HEK293 (cell line): ENCODE measurements at regions not wholly inside any gene's neighbourhood (a gene's known extent, or its start where the extent isn't known, plus 50 kb on each side); places are given as distances from the start of the nearest gene placed in this dataset.

Experiments used
- BCL11B ChIP-seq: fragments of 450-650 bp; formaldehyde crosslinking; IDR thresholded peaks from 2 replicates; pipeline ENCODE4 v1.5.1; 2016; ENCODE audit warnings: low read depth, missing biosample characterization, missing genetic modification characterization
- GLI2 ChIP-seq: fragments of 450-650 bp; formaldehyde crosslinking; IDR thresholded peaks from 2 replicates; pipeline ENCODE4; 2017; ENCODE audit warnings: missing biosample characterization, missing genetic modification characterization, low read depth, borderline replicate concordance
- KLF10 ChIP-seq: fragments of 450-650 bp; IDR thresholded peaks from 2 replicates; pipeline ENCODE4 v1.5.1; 2018; ENCODE audit warnings: missing biosample characterization, mild to moderate bottlenecking, missing genetic modification characterization
- OSR2 ChIP-seq: fragments of 450-650 bp; formaldehyde crosslinking; IDR thresholded peaks from 2 replicates; pipeline ENCODE4 v1.5.1; 2016; ENCODE audit warnings: missing biosample characterization, missing genetic modification characterization
- YY1 ChIP-seq: fragments of 450-650 bp; formaldehyde crosslinking; IDR thresholded peaks from 2 replicates; pipeline ENCODE4 v1.5.1; 2018; ENCODE audit warnings: missing biosample characterization, missing genetic modification characterization
- ZBTB8A ChIP-seq: fragments of 450-650 bp; formaldehyde crosslinking; IDR thresholded peaks from 2 replicates; pipeline ENCODE4 v1.5.1; 2016; ENCODE audit warnings: missing biosample characterization, missing genetic modification characterization
- ZFHX2 ChIP-seq: fragments of 450-650 bp; formaldehyde crosslinking; conservative IDR thresholded peaks from 2 replicates; pipeline ENCODE4 v1.5.1; 2016; ENCODE audit warnings: missing biosample characterization, missing genetic modification characterization
- ZNF24 ChIP-seq: fragments of 450-650 bp; formaldehyde crosslinking; IDR thresholded peaks from 2 replicates; pipeline ENCODE4 v1.5.1; 2016; ENCODE audit warnings: missing biosample characterization, missing genetic modification characterization
- ZNF324 ChIP-seq: fragments of 450-650 bp; formaldehyde crosslinking; IDR thresholded peaks from 2 replicates; pipeline ENCODE4 v1.5.1; 2016; ENCODE audit warnings: missing biosample characterization, missing genetic modification characterization
- ZNF37A ChIP-seq: fragments of 450-650 bp; IDR thresholded peaks from 2 replicates; pipeline ENCODE4 v1.5.1; 2018; ENCODE audit warnings: missing biosample characterization, missing genetic modification characterization
- ZNF473 ChIP-seq: fragments of 450-650 bp; formaldehyde crosslinking; IDR thresholded peaks from 2 replicates; pipeline ENCODE4 v1.5.1; 2017; ENCODE audit warnings: missing biosample characterization, missing genetic modification characterization
- ZNF580 ChIP-seq: fragments of 450-650 bp; formaldehyde crosslinking; IDR thresholded peaks from 2 replicates; pipeline ENCODE4 v1.5.1; 2016; ENCODE audit warnings: missing biosample characterization, missing genetic modification characterization
- ZNF664 ChIP-seq: fragments of 450-650 bp; formaldehyde crosslinking; IDR thresholded peaks from 2 replicates; pipeline ENCODE4 v1.5.1; 2016; ENCODE audit warnings: missing biosample characterization, missing genetic modification characterization
- ZNF791 ChIP-seq: fragments of 450-650 bp; formaldehyde crosslinking; IDR thresholded peaks from 2 replicates; pipeline ENCODE4 v1.5.1; 2016; ENCODE audit warnings: missing biosample characterization, missing genetic modification characterization
- ZNF843 ChIP-seq: fragments of 450-650 bp; formaldehyde crosslinking; IDR thresholded peaks from 2 replicates; pipeline ENCODE4 v1.5.1; 2016; ENCODE audit warnings: missing biosample characterization, missing genetic modification characterization
- TF ChIP-seq, protein P1 (sequence below): fragments of 450-650 bp; formaldehyde crosslinking; IDR thresholded peaks from 2 replicates; pipeline ENCODE4 v1.5.1; 2017; ENCODE audit warnings: missing biosample characterization, missing genetic modification characterization
- TF ChIP-seq, protein P2 (sequence below): fragments of 450-650 bp; formaldehyde crosslinking; IDR thresholded peaks from 2 replicates; pipeline ENCODE4 v1.5.1; 2017; ENCODE audit warnings: missing biosample characterization, missing genetic modification characterization
- TF ChIP-seq, protein P3 (sequence below): fragments of 450-650 bp; formaldehyde crosslinking; conservative IDR thresholded peaks from 2 replicates; pipeline ENCODE4 v1.5.1; 2016; ENCODE audit warnings: low read depth, missing biosample characterization, missing genetic modification characterization
- TF ChIP-seq, protein P4 (sequence below): fragments of 450-650 bp; formaldehyde crosslinking; IDR thresholded peaks from 2 replicates; pipeline ENCODE4 v1.5.1; 2016; ENCODE audit warnings: missing biosample characterization, missing genetic modification characterization
- TF ChIP-seq, protein P5 (sequence below): fragments of 450-650 bp; formaldehyde crosslinking; IDR thresholded peaks from 2 replicates; pipeline ENCODE4 v1.5.1; 2016; ENCODE audit warnings: missing biosample characterization, missing genetic modification characterization, borderline replicate concordance
- TF ChIP-seq, protein P6 (sequence below): fragments of 450-650 bp; formaldehyde crosslinking; IDR thresholded peaks from 2 replicates; pipeline ENCODE4 v1.5.1; 2016; ENCODE audit warnings: missing biosample characterization, missing genetic modification characterization

DNA sequence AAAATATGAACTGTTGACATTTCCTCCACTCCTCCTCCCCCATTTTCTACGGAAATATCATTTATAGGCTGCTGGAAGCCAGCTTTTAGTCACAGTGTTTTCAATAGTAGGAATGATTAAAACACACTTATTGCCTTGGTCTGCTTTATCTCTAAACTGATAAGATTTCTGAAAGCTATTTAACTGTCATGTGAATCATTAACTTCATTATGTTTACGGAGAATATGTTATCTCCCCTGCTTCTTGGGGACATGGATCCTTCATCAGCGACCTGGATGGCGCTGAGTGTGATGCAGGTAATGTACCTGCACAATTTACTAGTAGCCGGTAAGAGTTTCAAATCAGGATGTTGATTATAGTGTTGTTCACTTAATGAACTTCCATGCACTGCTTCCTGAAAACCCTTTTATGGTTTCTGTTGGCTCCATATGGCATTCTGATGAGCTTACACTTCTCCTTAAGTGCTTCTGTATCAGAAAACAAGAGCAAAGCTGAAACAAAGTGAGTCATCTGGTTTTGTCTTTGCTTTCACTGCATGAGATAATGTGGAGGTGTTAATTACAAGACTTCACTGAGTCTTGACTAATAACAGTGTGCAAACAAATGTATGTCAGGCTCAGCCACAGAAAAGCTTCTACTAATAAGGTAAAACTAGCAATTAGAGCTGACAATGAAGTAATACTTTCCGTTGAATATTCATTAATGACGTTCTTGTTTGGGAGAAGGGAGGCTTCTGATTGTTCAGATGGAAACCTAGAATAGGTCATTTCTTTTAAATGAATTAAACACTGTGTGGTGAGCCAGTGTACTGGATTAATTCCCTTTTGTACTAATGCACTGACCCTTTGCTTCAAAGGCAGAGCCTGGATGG is 162.4 kb upstream of the ZNF608 start (continued):
- TF ChIP-seq ZNF37A (tag by site-specific recombination) (no peak), ZNF580 (tag by site-specific recombination) (0 out of 2 replicates have a peak, but pooled peaks have one; percentile 64), ZNF843 (tag by site-specific recombination) (peak; percentile 94), YY1 (tag by site-specific recombination) (no peak), ZNF324 (tag by site-specific recombination) (peak; percentile 69; the same call in 1 of the 2 replicates), ZNF791 (tag by site-specific recombination) (no peak), ZBTB8A (tag by site-specific recombination) (peak; percentile 34; the same call in 1 of the 2 replicates), ZNF24 (tag by site-specific recombination) (peak; percentile 97), OSR2 (tag by site-specific recombination) (peak; percentile 99), ZNF473 (tag by site-specific recombination) (no peak), ZFHX2 (tag by site-specific recombination) (peak; percentile 33; the same call in 1 of the 2 replicates), GLI2 (tag by site-specific recombination) (peak; percentile 87), BCL11B (tag by site-specific recombination) (peak; percentile 64; the same call in 1 of the 2 replicates), KLF10 (peak; percentile 83), ZNF664 (peak; percentile 93)
- TF ChIP-seq, protein P1, sequence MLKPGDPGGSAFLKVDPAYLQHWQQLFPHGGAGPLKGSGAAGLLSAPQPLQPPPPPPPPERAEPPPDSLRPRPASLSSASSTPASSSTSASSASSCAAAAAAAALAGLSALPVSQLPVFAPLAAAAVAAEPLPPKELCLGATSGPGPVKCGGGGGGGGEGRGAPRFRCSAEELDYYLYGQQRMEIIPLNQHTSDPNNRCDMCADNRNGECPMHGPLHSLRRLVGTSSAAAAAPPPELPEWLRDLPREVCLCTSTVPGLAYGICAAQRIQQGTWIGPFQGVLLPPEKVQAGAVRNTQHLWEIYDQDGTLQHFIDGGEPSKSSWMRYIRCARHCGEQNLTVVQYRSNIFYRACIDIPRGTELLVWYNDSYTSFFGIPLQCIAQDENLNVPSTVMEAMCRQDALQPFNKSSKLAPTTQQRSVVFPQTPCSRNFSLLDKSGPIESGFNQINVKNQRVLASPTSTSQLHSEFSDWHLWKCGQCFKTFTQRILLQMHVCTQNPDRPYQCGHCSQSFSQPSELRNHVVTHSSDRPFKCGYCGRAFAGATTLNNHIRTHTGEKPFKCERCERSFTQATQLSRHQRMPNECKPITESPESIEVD (tag by site-specific recombination), result peak; percentile 94
- TF ChIP-seq, protein P2, sequence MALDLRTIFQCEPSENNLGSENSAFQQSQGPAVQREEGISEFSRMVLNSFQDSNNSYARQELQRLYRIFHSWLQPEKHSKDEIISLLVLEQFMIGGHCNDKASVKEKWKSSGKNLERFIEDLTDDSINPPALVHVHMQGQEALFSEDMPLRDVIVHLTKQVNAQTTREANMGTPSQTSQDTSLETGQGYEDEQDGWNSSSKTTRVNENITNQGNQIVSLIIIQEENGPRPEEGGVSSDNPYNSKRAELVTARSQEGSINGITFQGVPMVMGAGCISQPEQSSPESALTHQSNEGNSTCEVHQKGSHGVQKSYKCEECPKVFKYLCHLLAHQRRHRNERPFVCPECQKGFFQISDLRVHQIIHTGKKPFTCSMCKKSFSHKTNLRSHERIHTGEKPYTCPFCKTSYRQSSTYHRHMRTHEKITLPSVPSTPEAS (tag by site-specific recombination), result 0 out of 2 replicates have a peak, but pooled peaks have one; percentile 38
- TF ChIP-seq, protein P3, sequence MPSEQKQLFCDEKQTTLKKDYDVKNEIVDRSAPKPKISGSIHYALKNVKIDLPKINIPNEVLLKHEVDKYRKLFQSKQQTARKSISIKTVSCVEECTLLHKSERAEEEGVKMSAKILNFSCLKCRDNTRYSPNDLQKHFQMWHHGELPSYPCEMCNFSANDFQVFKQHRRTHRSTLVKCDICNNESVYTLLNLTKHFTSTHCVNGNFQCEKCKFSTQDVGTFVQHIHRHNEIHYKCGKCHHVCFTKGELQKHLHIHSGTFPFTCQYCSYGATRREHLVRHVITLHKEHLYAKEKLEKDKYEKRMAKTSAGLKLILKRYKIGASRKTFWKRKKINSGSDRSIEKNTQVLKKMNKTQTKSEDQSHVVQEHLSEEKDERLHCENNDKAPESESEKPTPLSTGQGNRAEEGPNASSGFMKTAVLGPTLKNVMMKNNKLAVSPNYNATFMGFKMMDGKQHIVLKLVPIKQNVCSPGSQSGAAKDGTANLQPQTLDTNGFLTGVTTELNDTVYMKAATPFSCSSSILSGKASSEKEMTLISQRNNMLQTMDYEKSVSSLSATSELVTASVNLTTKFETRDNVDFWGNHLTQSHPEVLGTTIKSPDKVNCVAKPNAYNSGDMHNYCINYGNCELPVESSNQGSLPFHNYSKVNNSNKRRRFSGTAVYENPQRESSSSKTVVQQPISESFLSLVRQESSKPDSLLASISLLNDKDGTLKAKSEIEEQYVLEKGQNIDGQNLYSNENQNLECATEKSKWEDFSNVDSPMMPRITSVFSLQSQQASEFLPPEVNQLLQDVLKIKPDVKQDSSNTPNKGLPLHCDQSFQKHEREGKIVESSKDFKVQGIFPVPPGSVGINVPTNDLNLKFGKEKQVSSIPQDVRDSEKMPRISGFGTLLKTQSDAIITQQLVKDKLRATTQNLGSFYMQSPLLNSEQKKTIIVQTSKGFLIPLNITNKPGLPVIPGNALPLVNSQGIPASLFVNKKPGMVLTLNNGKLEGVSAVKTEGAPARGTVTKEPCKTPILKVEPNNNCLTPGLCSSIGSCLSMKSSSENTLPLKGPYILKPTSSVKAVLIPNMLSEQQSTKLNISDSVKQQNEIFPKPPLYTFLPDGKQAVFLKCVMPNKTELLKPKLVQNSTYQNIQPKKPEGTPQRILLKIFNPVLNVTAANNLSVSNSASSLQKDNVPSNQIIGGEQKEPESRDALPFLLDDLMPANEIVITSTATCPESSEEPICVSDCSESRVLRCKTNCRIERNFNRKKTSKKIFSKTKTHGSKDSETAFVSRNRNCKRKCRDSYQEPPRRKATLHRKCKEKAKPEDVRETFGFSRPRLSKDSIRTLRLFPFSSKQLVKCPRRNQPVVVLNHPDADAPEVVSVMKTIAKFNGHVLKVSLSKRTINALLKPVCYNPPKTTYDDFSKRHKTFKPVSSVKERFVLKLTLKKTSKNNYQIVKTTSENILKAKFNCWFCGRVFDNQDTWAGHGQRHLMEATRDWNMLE (tag by site-specific recombination), result no peak; the same call in 1 of the 2 replicates
- TF ChIP-seq, protein P4, sequence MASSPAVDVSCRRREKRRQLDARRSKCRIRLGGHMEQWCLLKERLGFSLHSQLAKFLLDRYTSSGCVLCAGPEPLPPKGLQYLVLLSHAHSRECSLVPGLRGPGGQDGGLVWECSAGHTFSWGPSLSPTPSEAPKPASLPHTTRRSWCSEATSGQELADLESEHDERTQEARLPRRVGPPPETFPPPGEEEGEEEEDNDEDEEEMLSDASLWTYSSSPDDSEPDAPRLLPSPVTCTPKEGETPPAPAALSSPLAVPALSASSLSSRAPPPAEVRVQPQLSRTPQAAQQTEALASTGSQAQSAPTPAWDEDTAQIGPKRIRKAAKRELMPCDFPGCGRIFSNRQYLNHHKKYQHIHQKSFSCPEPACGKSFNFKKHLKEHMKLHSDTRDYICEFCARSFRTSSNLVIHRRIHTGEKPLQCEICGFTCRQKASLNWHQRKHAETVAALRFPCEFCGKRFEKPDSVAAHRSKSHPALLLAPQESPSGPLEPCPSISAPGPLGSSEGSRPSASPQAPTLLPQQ (tag by site-specific recombination), result peak; percentile 82
- TF ChIP-seq, protein P5, sequence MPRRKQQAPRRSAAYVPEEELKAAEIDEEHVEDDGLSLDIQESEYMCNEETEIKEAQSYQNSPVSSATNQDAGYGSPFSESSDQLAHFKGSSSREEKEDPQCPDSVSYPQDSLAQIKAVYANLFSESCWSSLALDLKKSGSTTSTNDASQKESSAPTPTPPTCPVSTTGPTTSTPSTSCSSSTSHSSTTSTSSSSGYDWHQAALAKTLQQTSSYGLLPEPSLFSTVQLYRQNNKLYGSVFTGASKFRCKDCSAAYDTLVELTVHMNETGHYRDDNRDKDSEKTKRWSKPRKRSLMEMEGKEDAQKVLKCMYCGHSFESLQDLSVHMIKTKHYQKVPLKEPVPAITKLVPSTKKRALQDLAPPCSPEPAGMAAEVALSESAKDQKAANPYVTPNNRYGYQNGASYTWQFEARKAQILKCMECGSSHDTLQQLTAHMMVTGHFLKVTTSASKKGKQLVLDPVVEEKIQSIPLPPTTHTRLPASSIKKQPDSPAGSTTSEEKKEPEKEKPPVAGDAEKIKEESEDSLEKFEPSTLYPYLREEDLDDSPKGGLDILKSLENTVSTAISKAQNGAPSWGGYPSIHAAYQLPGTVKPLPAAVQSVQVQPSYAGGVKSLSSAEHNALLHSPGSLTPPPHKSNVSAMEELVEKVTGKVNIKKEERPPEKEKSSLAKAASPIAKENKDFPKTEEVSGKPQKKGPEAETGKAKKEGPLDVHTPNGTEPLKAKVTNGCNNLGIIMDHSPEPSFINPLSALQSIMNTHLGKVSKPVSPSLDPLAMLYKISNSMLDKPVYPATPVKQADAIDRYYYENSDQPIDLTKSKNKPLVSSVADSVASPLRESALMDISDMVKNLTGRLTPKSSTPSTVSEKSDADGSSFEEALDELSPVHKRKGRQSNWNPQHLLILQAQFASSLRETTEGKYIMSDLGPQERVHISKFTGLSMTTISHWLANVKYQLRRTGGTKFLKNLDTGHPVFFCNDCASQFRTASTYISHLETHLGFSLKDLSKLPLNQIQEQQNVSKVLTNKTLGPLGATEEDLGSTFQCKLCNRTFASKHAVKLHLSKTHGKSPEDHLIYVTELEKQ (tag by site-specific recombination), result peak; percentile 96; the same call in 1 of the 2 replicates
- TF ChIP-seq, protein P6, sequence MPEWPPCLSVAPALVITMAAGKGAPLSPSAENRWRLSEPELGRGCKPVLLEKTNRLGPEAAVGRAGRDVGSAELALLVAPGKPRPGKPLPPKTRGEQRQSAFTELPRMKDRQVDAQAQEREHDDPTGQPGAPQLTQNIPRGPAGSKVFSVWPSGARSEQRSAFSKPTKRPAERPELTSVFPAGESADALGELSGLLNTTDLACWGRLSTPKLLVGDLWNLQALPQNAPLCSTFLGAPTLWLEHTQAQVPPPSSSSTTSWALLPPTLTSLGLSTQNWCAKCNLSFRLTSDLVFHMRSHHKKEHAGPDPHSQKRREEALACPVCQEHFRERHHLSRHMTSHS (tag by site-specific recombination), result peak; percentile 33; the same call in 1 of the 2 replicates
